RCC 7860 (cell line): ENCODE measurements at regions not wholly inside any gene's neighbourhood (a gene's known extent, or its start where the extent isn't known, plus 50 kb on each side); places are given as distances from the start of the nearest gene placed in this dataset.

Source experiments
- DNase-seq: peaks from one replicate; pipeline ENCODE4 v3.0.0-alpha.2; 2015; ENCODE audit warnings: low spot score
- FAIRE-seq: peaks from 2 replicates; lab custom pipeline; 2012; peaks lifted over from hg19 to GRCh38; lab: Jason Lieb, UNC

GRCh38 chr10:47101807-47102206 lies 190.6 kb downstream of the PTPN20 start:
- FAIRE-seq, result no peak
- DNase-seq, result no peak

- DNase-seq, result no peak
- no peak for FAIRE-seq
Observed at GRCh38 chr10:47104151-47104605, 192.9 kb downstream of the PTPN20 start.

GRCh38 chr10:47104786-47105385 lies 193.7 kb downstream of the PTPN20 start:
- no peak for FAIRE-seq

GRCh38 chr10:47107007-47107747 lies 192.8 kb upstream of the GDF10 start:
- FAIRE-seq, result no peak
- DNase-seq, result no peak

More at GRCh38 chr10:47104786-47105385, 193.7 kb downstream of the PTPN20 start:
- DNase-seq, result no peak

- DNase-seq, result no peak
- FAIRE-seq, result no peak
Observed at GRCh38 chr10:47109906-47110305, 190.1 kb upstream of the GDF10 start.

GRCh38 chr10:47111329-47111862 lies 188.6 kb upstream of the GDF10 start:
- DNase-seq (no peak), FAIRE-seq (no peak)

- DNase-seq (no peak), FAIRE-seq (no peak)
Observed at GRCh38 chr10:47112612-47113011, 187.4 kb upstream of the GDF10 start.

GRCh38 chr10:47113907-47114500 lies 186.0 kb upstream of the GDF10 start:
- DNase-seq, result no peak
- FAIRE-seq, result no peak

- FAIRE-seq, result no peak
- no peak for DNase-seq
Observed at GRCh38 chr10:47114680-47115186, 185.3 kb upstream of the GDF10 start.

GRCh38 chr10:47115322-47115721 lies 184.7 kb upstream of the GDF10 start:
- FAIRE-seq (no peak), DNase-seq (no peak)

GRCh38 chr10:47116445-47116844 lies 183.6 kb upstream of the GDF10 start:
- no peak for DNase-seq

GRCh38 chr10:47118326-47118725 lies 181.7 kb upstream of the GDF10 start:
- DNase-seq (no peak), FAIRE-seq (no peak)

More at GRCh38 chr10:47116445-47116844, 183.6 kb upstream of the GDF10 start:
- FAIRE-seq, result no peak

GRCh38 chr10:47121336-47121735 lies 178.7 kb upstream of the GDF10 start:
- FAIRE-seq, result no peak
- no peak for DNase-seq

GRCh38 chr10:47123716-47124288 lies 176.2 kb upstream of the GDF10 start:
- FAIRE-seq (no peak), DNase-seq (no peak)

- FAIRE-seq, result no peak
Observed at GRCh38 chr10:47127188-47127785, 172.7 kb upstream of the GDF10 start.

GRCh38 chr10:47130491-47130890 lies 169.5 kb upstream of the GDF10 start:
- DNase-seq (no peak), FAIRE-seq (no peak)

More at GRCh38 chr10:47127188-47127785, 172.7 kb upstream of the GDF10 start:
- DNase-seq, result no peak

GRCh38 chr10:47133871-47134570 lies 166.0 kb upstream of the GDF10 start:
- FAIRE-seq (no peak), DNase-seq (no peak)

GRCh38 chr10:47136866-47137265 lies 163.1 kb upstream of the GDF10 start:
- FAIRE-seq (no peak), DNase-seq (no peak)

GRCh38 chr10:47137311-47137851 lies 162.6 kb upstream of the GDF10 start:
- FAIRE-seq, result no peak
- DNase-seq, result peak; percentile 57

- FAIRE-seq, result no peak
- DNase-seq, result peak; percentile 31
Observed at GRCh38 chr10:47139121-47139520, 160.9 kb upstream of the GDF10 start.
